Colonic mucosa (tissue), 4 donors: ENCODE measurements at regions not wholly inside any gene's neighbourhood (a gene's known extent, or its start where the extent isn't known, plus 50 kb on each side); places are given as distances from the start of the nearest gene placed in this dataset.

Experiments used
- DNase-seq: peaks from one replicate; pipeline ENCODE4 v3.0.0-alpha.2; 2020
- H3K27ac ChIP-seq: fragments of 200-600 bp; one replicate; pipeline ENCODE4 v1.8.0; 2021
- H3K27me3 ChIP-seq: fragments of 200-600 bp; one replicate; pipeline ENCODE4 v1.8.0; 2021
- H3K36me3 ChIP-seq: fragments of 200-600 bp; one replicate; pipeline ENCODE4 v1.8.0; 2021
- H3K4me1 ChIP-seq: fragments of 200-600 bp; one replicate; pipeline ENCODE4 v1.8.0; 2021; ENCODE audit warnings: mild to moderate bottlenecking
- H3K4me3 ChIP-seq: fragments of 200-600 bp; one replicate; pipeline ENCODE4 v1.8.0; 2021
- H3K9ac ChIP-seq, 2 donors: one replicate each; pipeline ENCODE4 v1.7.0; 2013; ENCODE audit warnings: control low read depth in 2 of 2, low read depth in 2 of 2, low read length in 2 of 2
- H3K9me3 ChIP-seq: fragments of 200-600 bp; one replicate; pipeline ENCODE4 v1.8.0; 2021
- intact Hi-C: fragments of 100-400 bp; cut with DNase I; formaldehyde crosslinking; loops from one replicate; pipeline ENCODE4 v1.14.1; 2022
- TF ChIP-seq, protein P1 (sequence below): fragments of 200-600 bp; IDR thresholded peaks from one replicate; pipeline ENCODE4 v1.8.0; 2022; ENCODE audit warnings: antibody characterized with exemption, mild to moderate bottlenecking
- donor health status: healthy.
- donor health status: DM: no; HTN: no; CAD: no.
- donor health status: DM: no; HTN: no; CAD: no.

DNA sequence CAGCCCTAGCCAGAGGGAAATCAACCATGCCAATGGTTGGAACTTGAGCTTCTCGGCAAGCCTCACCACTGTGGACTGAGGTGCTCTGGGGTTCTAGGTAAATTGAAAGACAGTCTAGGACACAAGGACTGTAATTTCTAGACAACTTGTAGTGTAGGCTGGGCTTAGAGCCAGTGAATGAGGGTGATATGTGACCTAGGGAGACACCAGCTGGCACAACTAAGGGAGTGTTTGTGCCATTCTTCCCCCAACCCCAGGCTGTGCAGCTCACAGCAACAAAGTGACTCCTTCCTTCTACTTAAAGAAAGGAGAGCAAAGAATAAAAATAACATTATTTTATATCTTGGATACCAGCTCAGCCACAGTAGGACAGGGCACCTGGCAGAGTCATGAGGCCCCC is 1690.7 kb upstream of the TMEFF2 start:
- no peak for DNase-seq
- Histone ChIP-seq H3K4me3 (no peak overlapping the region), H3K36me3 (no peaks in the 10 kb centered on the region), H3K4me1 (no peaks in the 10 kb centered on the region), H3K9me3 (no peaks in the 10 kb centered on the region), H3K27ac (no peak overlapping the region), H3K9ac (no peak overlapping the region), H3K27me3 (no peaks in the 10 kb centered on the region)
- TF ChIP-seq, protein P1, sequence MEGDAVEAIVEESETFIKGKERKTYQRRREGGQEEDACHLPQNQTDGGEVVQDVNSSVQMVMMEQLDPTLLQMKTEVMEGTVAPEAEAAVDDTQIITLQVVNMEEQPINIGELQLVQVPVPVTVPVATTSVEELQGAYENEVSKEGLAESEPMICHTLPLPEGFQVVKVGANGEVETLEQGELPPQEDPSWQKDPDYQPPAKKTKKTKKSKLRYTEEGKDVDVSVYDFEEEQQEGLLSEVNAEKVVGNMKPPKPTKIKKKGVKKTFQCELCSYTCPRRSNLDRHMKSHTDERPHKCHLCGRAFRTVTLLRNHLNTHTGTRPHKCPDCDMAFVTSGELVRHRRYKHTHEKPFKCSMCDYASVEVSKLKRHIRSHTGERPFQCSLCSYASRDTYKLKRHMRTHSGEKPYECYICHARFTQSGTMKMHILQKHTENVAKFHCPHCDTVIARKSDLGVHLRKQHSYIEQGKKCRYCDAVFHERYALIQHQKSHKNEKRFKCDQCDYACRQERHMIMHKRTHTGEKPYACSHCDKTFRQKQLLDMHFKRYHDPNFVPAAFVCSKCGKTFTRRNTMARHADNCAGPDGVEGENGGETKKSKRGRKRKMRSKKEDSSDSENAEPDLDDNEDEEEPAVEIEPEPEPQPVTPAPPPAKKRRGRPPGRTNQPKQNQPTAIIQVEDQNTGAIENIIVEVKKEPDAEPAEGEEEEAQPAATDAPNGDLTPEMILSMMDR: no peak
- intact Hi-C loops: no loop called here

DNA sequence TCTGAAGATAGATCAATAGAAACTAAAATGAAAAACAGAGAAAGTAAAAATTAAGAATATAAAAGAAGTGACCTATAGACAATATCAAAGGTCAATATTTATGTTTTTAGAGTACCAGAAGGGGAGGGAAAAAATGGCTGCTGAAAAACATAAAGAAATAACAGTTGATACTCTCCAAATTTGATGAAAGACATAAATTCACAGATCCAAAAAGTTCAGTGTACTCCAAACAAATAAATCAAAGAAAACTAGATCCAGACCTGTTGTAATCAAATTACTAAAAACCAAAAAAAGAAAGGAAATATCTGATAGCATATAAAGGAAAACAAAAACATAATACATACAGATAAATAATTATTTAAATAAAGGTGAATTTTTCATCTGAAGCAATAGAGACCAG is 1689.1 kb upstream of the TMEFF2 start:
- Histone ChIP-seq H3K9ac (no peak overlapping the region), H3K4me3 (no peak overlapping the region), H3K9me3 (no peaks in the 10 kb centered on the region), H3K27ac (no peak overlapping the region), H3K36me3 (no peaks in the 10 kb centered on the region), H3K4me1 (no peaks in the 10 kb centered on the region), H3K27me3 (no peaks in the 10 kb centered on the region)
- DNase-seq: no peak
- intact Hi-C loops: no loop called here
- TF ChIP-seq, protein P1: no peak

DNA sequence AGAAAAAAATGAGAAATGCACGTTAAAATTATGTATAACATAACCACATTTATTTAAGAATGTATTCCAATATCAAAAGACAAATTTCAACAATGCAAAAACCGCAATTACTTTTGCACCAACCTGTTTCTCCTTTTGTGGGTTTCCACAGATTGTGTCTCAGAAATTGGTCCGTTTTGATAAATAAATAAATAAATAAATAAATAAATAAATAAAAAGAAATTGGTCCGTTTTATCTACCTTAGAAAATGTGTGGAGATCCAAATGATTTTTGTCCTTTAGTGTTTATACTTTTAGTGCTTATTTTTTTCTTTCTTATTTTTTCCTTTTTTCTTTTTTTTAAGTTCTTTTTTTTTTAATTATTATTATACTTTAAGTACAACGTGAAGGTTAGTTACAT is 1682.2 kb upstream of the TMEFF2 start:
- H3K4me3 ChIP-seq: no peak overlapping the region
- TF ChIP-seq, protein P1: no peak
- intact Hi-C loops: no loop called here

DNA sequence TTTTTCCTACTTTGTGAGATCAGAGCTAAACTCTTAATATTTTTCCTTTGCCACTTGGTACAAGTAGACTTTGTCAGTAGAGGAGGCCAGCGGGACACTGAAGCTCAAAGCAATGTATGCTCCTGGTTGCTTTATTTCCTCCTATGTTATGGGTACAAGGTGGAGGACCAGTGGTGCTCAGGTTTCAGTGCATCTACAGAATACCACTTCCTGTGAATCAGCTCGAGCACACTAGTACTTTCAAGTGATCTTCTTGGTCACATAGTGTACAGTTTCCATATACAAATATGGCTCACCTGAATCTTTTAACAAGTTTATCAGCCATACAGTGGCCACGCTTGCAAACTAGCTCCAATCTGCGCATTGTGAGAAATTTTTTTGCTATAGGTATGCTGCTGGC is 1674.8 kb upstream of the TMEFF2 start:
- Histone ChIP-seq H3K4me3 (no peak overlapping the region), H3K4me1 (no peaks in the 10 kb centered on the region), H3K9ac (no peak overlapping the region), H3K27ac (no peak overlapping the region), H3K9me3 (no peaks in the 10 kb centered on the region), H3K36me3 (no peaks in the 10 kb centered on the region), H3K27me3 (no peaks in the 10 kb centered on the region)
- TF ChIP-seq, protein P1: no peak
- no peak for DNase-seq
- intact Hi-C loops: no loop called here

More for the DNA sequence above, 1682.2 kb upstream of the TMEFF2 start:
- Histone ChIP-seq H3K9me3 (no peaks in the 10 kb centered on the region), H3K4me1 (no peaks in the 10 kb centered on the region), H3K27ac (no peak overlapping the region), H3K36me3 (no peaks in the 10 kb centered on the region), H3K27me3 (no peaks in the 10 kb centered on the region), H3K9ac (no peak overlapping the region)
- no peak for DNase-seq

DNA sequence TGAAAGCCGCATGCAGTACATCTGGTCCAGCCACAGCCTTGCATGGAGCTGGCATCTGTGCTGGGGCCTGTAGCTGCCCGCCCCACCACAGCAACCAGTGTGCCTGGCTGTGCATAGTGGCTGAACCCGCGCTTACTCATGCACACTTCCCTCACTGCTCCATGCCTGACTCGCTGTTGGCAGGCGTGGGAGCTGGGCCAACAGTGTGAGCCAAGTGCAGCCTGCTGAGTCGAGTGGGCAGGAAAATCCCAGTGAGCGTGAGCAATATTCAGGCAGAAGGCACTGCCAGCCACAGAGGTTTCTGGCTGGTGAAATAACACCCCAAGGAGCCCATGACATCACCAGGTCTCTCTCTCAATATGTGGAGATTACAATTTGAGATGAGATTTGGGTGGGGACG is 1674.1 kb upstream of the TMEFF2 start:
- Histone ChIP-seq H3K4me1 (no peaks in the 10 kb centered on the region), H3K27me3 (no peaks in the 10 kb centered on the region), H3K4me3 (no peak overlapping the region), H3K27ac (no peak overlapping the region), H3K36me3 (no peaks in the 10 kb centered on the region), H3K9ac (no peak overlapping the region), H3K9me3 (no peaks in the 10 kb centered on the region)
- no peak for DNase-seq
- TF ChIP-seq, protein P1: no peak
- intact Hi-C loops: no loop called here

DNA sequence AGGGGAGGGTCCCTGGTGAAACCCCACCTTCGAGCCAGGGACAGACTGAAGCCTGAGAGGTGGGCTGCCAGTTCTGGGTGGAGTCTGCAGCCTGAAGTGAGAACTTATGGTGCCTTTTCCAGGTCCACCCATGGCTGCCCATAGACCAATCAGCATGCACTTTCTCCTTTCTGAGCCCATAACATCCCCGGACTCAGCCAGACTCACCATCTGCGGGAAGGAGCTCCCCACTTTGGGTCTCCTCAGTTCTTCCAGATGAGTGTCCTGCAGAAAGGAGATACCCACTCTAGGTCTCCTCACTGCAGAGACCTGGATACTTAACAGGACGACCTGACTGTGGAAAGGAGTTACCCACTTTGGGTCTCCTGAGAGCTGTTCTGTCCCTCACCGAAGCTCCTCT is 1673.4 kb upstream of the TMEFF2 start:
- DNase-seq: no peak
- Histone ChIP-seq H3K27me3 (no peaks in the 10 kb centered on the region), H3K9ac (no peak overlapping the region), H3K36me3 (no peaks in the 10 kb centered on the region), H3K27ac (no peak overlapping the region), H3K4me3 (no peak overlapping the region), H3K4me1 (no peaks in the 10 kb centered on the region), H3K9me3 (no peaks in the 10 kb centered on the region)
- TF ChIP-seq, protein P1: no peak
- intact Hi-C loops: no loop called here
